ENCODE measurements at regions not wholly inside any gene's neighbourhood (a gene's known extent, or its start where the extent isn't known, plus 50 kb on each side); places are given as distances from the start of the nearest gene placed in this dataset.

DNA sequence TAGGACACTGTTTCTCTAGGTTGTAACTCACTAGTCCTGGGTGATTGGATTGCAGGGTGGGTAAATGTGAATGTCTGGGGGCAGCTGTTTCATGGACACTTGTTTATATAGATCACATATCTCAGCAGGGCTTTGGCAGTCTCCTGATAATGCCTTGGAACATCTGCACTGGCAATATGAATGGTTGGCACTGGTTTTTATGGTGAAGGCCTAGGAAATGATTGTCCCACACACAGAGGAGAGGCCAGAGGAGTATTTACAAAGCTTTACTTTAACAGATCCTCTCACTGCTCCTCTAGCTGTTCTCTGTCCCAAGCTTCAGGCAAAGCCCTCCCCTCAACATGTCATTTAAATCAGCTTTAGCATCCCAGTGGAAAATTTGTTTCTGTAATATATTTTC, 171.3 kb upstream of the STEAP4 start:
- Mint-ChIP-seq H3K36me3 (no peaks in the 10 kb centered on the region), H3K4me3 (no peak overlapping the region), H3K9me3 (no peaks in the 10 kb centered on the region), H3K27me3 (peaks cover 3% of the 10 kb centered on the region), H3K4me1 (ENCODE audit: unreplicated experiment) (no peaks in the 10 kb centered on the region), H3K27ac (no peak overlapping the region)
- DNase-seq (ENCODE audit: extremely low spot score, unreplicated experiment): no peak
- TF ChIP-seq, protein P1, sequence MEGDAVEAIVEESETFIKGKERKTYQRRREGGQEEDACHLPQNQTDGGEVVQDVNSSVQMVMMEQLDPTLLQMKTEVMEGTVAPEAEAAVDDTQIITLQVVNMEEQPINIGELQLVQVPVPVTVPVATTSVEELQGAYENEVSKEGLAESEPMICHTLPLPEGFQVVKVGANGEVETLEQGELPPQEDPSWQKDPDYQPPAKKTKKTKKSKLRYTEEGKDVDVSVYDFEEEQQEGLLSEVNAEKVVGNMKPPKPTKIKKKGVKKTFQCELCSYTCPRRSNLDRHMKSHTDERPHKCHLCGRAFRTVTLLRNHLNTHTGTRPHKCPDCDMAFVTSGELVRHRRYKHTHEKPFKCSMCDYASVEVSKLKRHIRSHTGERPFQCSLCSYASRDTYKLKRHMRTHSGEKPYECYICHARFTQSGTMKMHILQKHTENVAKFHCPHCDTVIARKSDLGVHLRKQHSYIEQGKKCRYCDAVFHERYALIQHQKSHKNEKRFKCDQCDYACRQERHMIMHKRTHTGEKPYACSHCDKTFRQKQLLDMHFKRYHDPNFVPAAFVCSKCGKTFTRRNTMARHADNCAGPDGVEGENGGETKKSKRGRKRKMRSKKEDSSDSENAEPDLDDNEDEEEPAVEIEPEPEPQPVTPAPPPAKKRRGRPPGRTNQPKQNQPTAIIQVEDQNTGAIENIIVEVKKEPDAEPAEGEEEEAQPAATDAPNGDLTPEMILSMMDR (conservative IDR thresholded peaks at IDR 0.05): no peak

DNA sequence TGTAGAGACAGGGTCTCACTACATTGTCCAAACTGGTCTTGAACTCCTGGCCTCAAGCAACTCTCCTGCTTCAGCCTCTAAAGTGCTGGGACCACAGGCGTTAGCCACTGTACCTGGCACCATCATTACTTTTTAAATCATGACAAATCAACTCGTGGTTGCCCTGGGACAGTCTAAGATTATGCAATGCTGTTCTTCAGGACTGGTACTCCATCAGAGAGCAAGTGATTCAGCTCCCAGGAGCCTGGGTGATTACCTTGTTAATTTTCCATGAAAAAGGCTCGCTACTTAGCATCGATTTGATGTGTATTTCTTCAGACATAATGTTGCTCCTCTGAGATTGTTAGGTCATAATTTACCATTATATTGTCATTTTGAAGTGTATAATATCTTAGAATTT, 158.9 kb upstream of the STEAP4 start:
- Mint-ChIP-seq H3K4me1 (ENCODE audit: unreplicated experiment) (peaks cover 16% of the 10 kb centered on the region), H3K36me3 (no peaks in the 10 kb centered on the region), H3K27ac (no peak overlapping the region), H3K4me3 (no peak overlapping the region), H3K27me3 (peaks cover 9% of the 10 kb centered on the region), H3K9me3 (no peaks in the 10 kb centered on the region)
- no peak for DNase-seq (ENCODE audit: extremely low spot score, unreplicated experiment)
- TF ChIP-seq, protein P1 (conservative IDR thresholded peaks at IDR 0.05): no peak

DNA sequence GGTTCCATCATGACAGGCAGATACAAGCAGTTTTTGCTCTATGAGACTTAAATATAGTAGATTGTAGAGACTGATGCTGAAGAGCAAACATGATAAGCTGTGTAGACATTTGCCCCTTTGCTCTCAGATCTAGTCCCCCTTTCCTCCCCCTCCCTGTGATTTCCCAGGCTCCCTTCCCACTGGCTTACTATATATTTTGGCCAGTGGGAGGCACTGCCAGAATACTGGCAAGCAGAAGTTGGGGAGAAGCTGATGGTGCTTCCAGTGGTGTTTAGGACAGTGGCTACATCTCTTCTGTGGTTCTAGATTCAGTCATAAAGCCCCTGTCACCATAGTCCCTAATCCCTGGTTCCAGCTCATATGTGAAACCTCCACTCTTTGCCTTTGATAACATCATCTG, 156.1 kb upstream of the STEAP4 start:
- TF ChIP-seq, protein P1 (conservative IDR thresholded peaks at IDR 0.05): no peak
- Mint-ChIP-seq H3K9me3 (no peaks in the 10 kb centered on the region), H3K36me3 (no peaks in the 10 kb centered on the region), H3K4me1 (ENCODE audit: unreplicated experiment) (peaks cover 16% of the 10 kb centered on the region), H3K27me3 (peaks cover 9% of the 10 kb centered on the region), H3K27ac (no peak overlapping the region), H3K4me3 (no peak overlapping the region)
- no peak for DNase-seq (ENCODE audit: extremely low spot score, unreplicated experiment)

DNA sequence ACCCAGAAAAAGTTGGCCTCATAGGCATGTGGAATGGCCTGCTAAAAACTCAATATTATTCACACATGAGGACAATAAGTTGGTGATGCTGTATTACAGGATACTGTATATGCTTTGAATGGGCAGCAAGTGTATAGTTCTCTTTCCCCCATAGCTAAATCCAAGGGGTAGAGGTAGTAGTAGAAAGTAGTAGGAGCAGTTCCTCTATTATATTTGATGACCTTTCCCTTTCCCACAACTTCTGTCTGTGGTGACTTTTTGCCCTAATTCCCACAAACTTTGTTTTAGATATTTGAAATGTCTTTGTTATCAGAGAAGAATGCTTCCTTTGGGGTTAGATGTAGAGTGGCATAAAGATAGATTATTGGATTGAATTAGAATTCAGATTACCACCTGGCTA, 154.0 kb upstream of the STEAP4 start:
- Mint-ChIP-seq H3K4me3 (no peak overlapping the region), H3K27me3 (peaks cover 9% of the 10 kb centered on the region), H3K36me3 (no peaks in the 10 kb centered on the region), H3K4me1 (ENCODE audit: unreplicated experiment) (peaks cover 8% of the 10 kb centered on the region), H3K9me3 (no peaks in the 10 kb centered on the region), H3K27ac (no peak overlapping the region)
- TF ChIP-seq, protein P1 (conservative IDR thresholded peaks at IDR 0.05): no peak
- no peak for DNase-seq (ENCODE audit: extremely low spot score, unreplicated experiment)

DNA sequence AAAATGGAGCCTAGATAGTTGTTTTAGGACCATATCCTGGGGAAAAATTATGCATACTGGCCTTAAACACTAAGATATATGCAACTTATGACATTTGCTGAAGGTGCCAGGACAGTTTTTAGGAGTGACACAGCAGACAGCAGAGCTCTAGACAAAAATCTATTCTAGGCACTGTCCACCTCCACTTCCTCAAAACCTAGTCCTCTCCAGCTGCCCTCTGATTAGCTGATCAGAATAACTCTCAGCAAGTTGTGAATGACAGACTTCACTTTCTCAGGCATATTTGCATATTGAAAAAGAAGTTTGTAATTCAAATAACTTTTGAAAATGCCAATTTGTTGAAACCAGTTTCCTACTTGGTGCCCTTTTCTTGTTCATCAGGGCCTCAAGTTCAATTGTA, 152.3 kb upstream of the STEAP4 start:
- Mint-ChIP-seq H3K27me3 (no peaks in the 10 kb centered on the region), H3K4me3 (no peak overlapping the region), H3K36me3 (no peaks in the 10 kb centered on the region), H3K9me3 (no peaks in the 10 kb centered on the region), H3K27ac (no peak overlapping the region), H3K4me1 (ENCODE audit: unreplicated experiment) (no peaks in the 10 kb centered on the region)
- no peak for DNase-seq (ENCODE audit: extremely low spot score, unreplicated experiment)
- TF ChIP-seq, protein P1 (conservative IDR thresholded peaks at IDR 0.05): no peak

DNA sequence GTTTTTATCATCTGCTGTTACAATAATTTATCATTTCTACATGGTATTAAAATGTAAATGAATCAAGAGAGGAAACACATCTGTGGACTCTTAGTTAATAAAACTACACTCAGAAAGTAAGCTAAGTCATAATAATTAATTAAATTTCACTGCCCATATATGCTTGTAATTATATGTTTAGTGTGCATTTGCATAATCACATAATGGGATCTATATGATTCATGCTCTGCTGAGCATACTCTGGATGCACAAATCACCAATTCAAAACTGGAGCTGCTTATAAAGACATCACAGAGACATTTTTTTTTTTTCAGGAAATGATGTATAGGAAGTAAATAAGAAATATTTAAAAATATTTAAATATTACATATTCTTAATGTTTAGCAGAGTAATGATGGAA, 151.6 kb upstream of the STEAP4 start:
- Mint-ChIP-seq H3K4me3 (no peak overlapping the region), H3K27ac (no peak overlapping the region), H3K4me1 (ENCODE audit: unreplicated experiment) (no peaks in the 10 kb centered on the region), H3K27me3 (no peaks in the 10 kb centered on the region), H3K9me3 (no peaks in the 10 kb centered on the region), H3K36me3 (no peaks in the 10 kb centered on the region)
- TF ChIP-seq, protein P1 (conservative IDR thresholded peaks at IDR 0.05): no peak
- no peak for DNase-seq (ENCODE audit: extremely low spot score, unreplicated experiment)
